ENCODE measurements at regions not wholly inside any gene's neighbourhood (a gene's known extent, or its start where the extent isn't known, plus 50 kb on each side); places are given as distances from the start of the nearest gene placed in this dataset.
A peak's percentile ranks its signal among the peaks of the same experiment; 100 is the strongest.

- Histone ChIP-seq H3K4me3 (no peak overlapping the region), H3K4me1 (peaks cover 0 to 8% of the 10 kb centered on the region in 2 donors), H3K27ac (no peak overlapping the region), H3K36me3 (no peaks in the 10 kb centered on the region), H3K9me3 (no peaks in the 10 kb centered on the region), H3K27me3 (no peaks in the 10 kb centered on the region)
- DNase-seq (ENCODE audit: low spot score): no peak
- no peak for TF ChIP-seq CTCF (IDR thresholded peaks at IDR 0.05)
These were observed 62.5 kb upstream of the SH3RF3 start for GRCh38 chr2:109066501-109066900.

- Histone ChIP-seq H3K4me3 (no peak overlapping the region), H3K27me3 (no peaks in the 10 kb centered on the region), H3K27ac (no peak overlapping the region), H3K9me3 (no peaks in the 10 kb centered on the region), H3K4me1 (peaks cover 0 to 8% of the 10 kb centered on the region in 2 donors), H3K36me3 (no peaks in the 10 kb centered on the region)
- TF ChIP-seq CTCF (IDR thresholded peaks at IDR 0.05): no peak
- no peak for DNase-seq (ENCODE audit: low spot score)
These were observed 63.6 kb upstream of the SH3RF3 start for GRCh38 chr2:109065391-109065734.

GRCh38 chr2:109064660-109065390 lies 64.2 kb upstream of the SH3RF3 start:
- Histone ChIP-seq H3K4me3 (no peak overlapping the region), H3K4me1 (peaks cover 0 to 8% of the 10 kb centered on the region in 2 donors), H3K36me3 (no peaks in the 10 kb centered on the region), H3K9me3 (no peaks in the 10 kb centered on the region), H3K27ac (no peak overlapping the region), H3K27me3 (no peaks in the 10 kb centered on the region)
- no peak for TF ChIP-seq CTCF (IDR thresholded peaks at IDR 0.05)
- DNase-seq (ENCODE audit: low spot score): no peak

GRCh38 chr2:109062859-109063700 lies 65.9 kb upstream of the SH3RF3 start:
- no peak for TF ChIP-seq CTCF (IDR thresholded peaks at IDR 0.05)
- DNase-seq (ENCODE audit: low spot score): peak; percentile 40

GRCh38 chr2:109062145-109062858 lies 66.7 kb upstream of the SH3RF3 start:
- no peaks in the 10 kb centered on the region for H3K9me3 ChIP-seq
- H3K27ac ChIP-seq: no peak overlapping the region
- TF ChIP-seq CTCF (IDR thresholded peaks at IDR 0.05): no peak
- H3K4me1 ChIP-seq: peaks cover 0 to 20% of the 10 kb centered on the region in 2 donors
- H3K4me3 ChIP-seq: no peak overlapping the region
- H3K27me3 ChIP-seq: no peaks in the 10 kb centered on the region
- peak; percentile 5 for DNase-seq (ENCODE audit: low spot score)
- no peaks in the 10 kb centered on the region for H3K36me3 ChIP-seq

More at GRCh38 chr2:109062859-109063700, 65.9 kb upstream of the SH3RF3 start:
- Histone ChIP-seq H3K4me1 (peaks cover 0 to 17% of the 10 kb centered on the region in 2 donors), H3K36me3 (no peaks in the 10 kb centered on the region), H3K9me3 (no peaks in the 10 kb centered on the region), H3K27me3 (no peaks in the 10 kb centered on the region), H3K4me3 (no peak overlapping the region), H3K27ac (no peak overlapping the region)

Data from right atrium auricular region (tissue), 2 donors.